ENCODE measurements at regions not wholly inside any gene's neighbourhood (a gene's known extent, or its start where the extent isn't known, plus 50 kb on each side); places are given as distances from the start of the nearest gene placed in this dataset.
"Not testable (repeated sequence)": the region's sequence is repeated elsewhere in the genome, so short reads cannot be mapped to it uniquely, and the experiment has no call there.

- no peaks in the 10 kb centered on the region for H3K27me3 ChIP-seq (replicated peaks; ENCODE audit: control insufficient read depth, insufficient read depth, low read length)
- Mint-ChIP-seq H3K27me3 (ENCODE audit: insufficient read depth, unreplicated experiment) (no peaks in the 10 kb centered on the region), H3K4me1 (ENCODE audit: low read depth, unreplicated experiment) (peaks cover 28% of the 10 kb centered on the region), H3K4me3 (ENCODE audit: unreplicated experiment) (no peak overlapping the region), H3K9me3 (ENCODE audit: unreplicated experiment) (no peaks in the 10 kb centered on the region), H3K36me3 (ENCODE audit: insufficient read depth, unreplicated experiment) (no peaks in the 10 kb centered on the region), H3K27ac (ENCODE audit: unreplicated experiment) (no peak overlapping the region)
- POLR2A ChIA-PET: no interaction called here
- TF ChIP-seq CTCF (IDR thresholded peaks at IDR 0.05; ENCODE audit: insufficient read depth in 1 of 2, low read depth in 1 of 2, low read length in 1 of 2, severe bottlenecking in 1 of 2, unreplicated experiment in 1 of 2): no peak
- no peaks in the 10 kb centered on the region for H3K36me3 ChIP-seq (ENCODE audit: control insufficient read depth, insufficient read depth, low read length)
- no peaks in the 10 kb centered on the region for H3K9me3 ChIP-seq
- intact Hi-C loops (cut with micrococcal nuclease; ENCODE audit: unreplicated experiment): loop anchor here (5.0 kb wide), 2 partner anchors 33 to 88 kb away; no protein-coding TSS in a partner anchor
- H3K4me1 ChIP-seq: peaks cover 29% of the 10 kb centered on the region
- no peak overlapping the region for H3K4me3 ChIP-seq (ENCODE audit: low read depth, low read length)
- BruUV-seq (replicated peaks): no TSS peak
- DNase-seq: no peak
- CTCF ChIA-PET: interaction anchor here (2.6 kb wide), 1 partner anchor 131 kb away, joined by 20 read pairs; no protein-coding TSS in a partner anchor
These were observed 338.7 kb downstream of the PREX1 start for GRCh38 chr20:48489046-48489463.

- H3K27me3 Mint-ChIP-seq (ENCODE audit: insufficient read depth, unreplicated experiment); H3K36me3 Mint-ChIP-seq (ENCODE audit: insufficient read depth, unreplicated experiment); H3K36me3 ChIP-seq (ENCODE audit: control insufficient read depth, insufficient read depth, low read length); DNase-seq; H3K4me3 Mint-ChIP-seq (ENCODE audit: unreplicated experiment); H3K27me3 ChIP-seq (replicated peaks; ENCODE audit: control insufficient read depth, insufficient read depth, low read length); BruUV-seq (replicated peaks); H3K4me3 ChIP-seq (ENCODE audit: low read depth, low read length); H3K9me3 Mint-ChIP-seq (ENCODE audit: unreplicated experiment); H3K27ac Mint-ChIP-seq (ENCODE audit: unreplicated experiment); POLR2A ChIA-PET; H3K9me3 ChIP-seq: not testable (repeated sequence)
- peaks cover 28% of the 10 kb centered on the region for H3K4me1 Mint-ChIP-seq (ENCODE audit: low read depth, unreplicated experiment)
- CTCF ChIA-PET: interaction anchor here (2.6 kb wide), 1 partner anchor 132 kb away, joined by 20 read pairs; no protein-coding TSS in a partner anchor
- peaks cover 29% of the 10 kb centered on the region for H3K4me1 ChIP-seq
- intact Hi-C loops (cut with micrococcal nuclease; ENCODE audit: unreplicated experiment): loop anchor here (5.0 kb wide), 2 partner anchors 34 to 89 kb away; no protein-coding TSS in a partner anchor
These were observed 339.3 kb downstream of the PREX1 start for GRCh38 chr20:48488334-48489034.

- TF ChIP-seq CTCF (IDR thresholded peaks at IDR 0.05; ENCODE audit: insufficient read depth in 1 of 2, low read depth in 1 of 2, low read length in 1 of 2, severe bottlenecking in 1 of 2, unreplicated experiment in 1 of 2): no peak
- 0 out of 2 replicates have a peak, but pooled peaks cover under 1% of the 10 kb centered on the region for H3K27me3 ChIP-seq (replicated peaks; ENCODE audit: control insufficient read depth, insufficient read depth, low read length)
- Mint-ChIP-seq H3K9me3 (ENCODE audit: unreplicated experiment) (no peaks in the 10 kb centered on the region), H3K4me1 (ENCODE audit: low read depth, unreplicated experiment) (peaks cover 28% of the 10 kb centered on the region), H3K4me3 (ENCODE audit: unreplicated experiment) (no peak overlapping the region), H3K27ac (ENCODE audit: unreplicated experiment) (peak overlapping the region; percentile 61), H3K36me3 (ENCODE audit: insufficient read depth, unreplicated experiment) (no peaks in the 10 kb centered on the region), H3K27me3 (ENCODE audit: insufficient read depth, unreplicated experiment) (no peaks in the 10 kb centered on the region)
- intact Hi-C loops (cut with micrococcal nuclease; ENCODE audit: unreplicated experiment): loop anchor here (5.0 kb wide), 2 partner anchors 36 to 91 kb away; no protein-coding TSS in a partner anchor
- peaks cover 29% of the 10 kb centered on the region for H3K4me1 ChIP-seq
- no peak for DNase-seq
- CTCF ChIA-PET: interaction anchor here (1.0 kb wide), 2 partner anchors 12 to 134 kb away, joined by 3 to 8 read pairs; no protein-coding TSS in a partner anchor
- POLR2A ChIA-PET: no interaction called here
- no peaks in the 10 kb centered on the region for H3K36me3 ChIP-seq (ENCODE audit: control insufficient read depth, insufficient read depth, low read length)
- no TSS peak for BruUV-seq (replicated peaks)
- H3K4me3 ChIP-seq (ENCODE audit: low read depth, low read length): no peak overlapping the region
- no peaks in the 10 kb centered on the region for H3K9me3 ChIP-seq
These were observed 341.7 kb downstream of the PREX1 start for GRCh38 chr20:48486065-48486464.

Data from Caco-2 (cell line).